BE2C (cell line): ENCODE measurements at regions not wholly inside any gene's neighbourhood (a gene's known extent, or its start where the extent isn't known, plus 50 kb on each side); places are given as distances from the start of the nearest gene placed in this dataset.
"Not testable (repeated sequence)": the region's sequence is repeated elsewhere in the genome, so short reads cannot be mapped to it uniquely, and the experiment has no call there.

Source experiments
- DNase-seq: peaks from one replicate; pipeline ENCODE4 v3.0.0-alpha.2; 2020
- H3K27me3 ChIP-seq: fragments of 250-450 bp; sonication (Bioruptor Pico); 2 replicates; pipeline ENCODE4 v1.5.1; 2020; ENCODE audit warnings: mild to moderate bottlenecking
- H3K36me3 ChIP-seq: fragments of 250-450 bp; sonication (Bioruptor Pico); 2 replicates; pipeline ENCODE4 v1.5.1; 2020; ENCODE audit warnings: mild to moderate bottlenecking
- H3K4me1 ChIP-seq: fragments of 250-450 bp; sonication (Bioruptor Pico); 2 replicates; pipeline ENCODE4 v1.5.1; 2020
- H3K4me3 ChIP-seq: 2 replicates; pipeline ENCODE4 v1.5.1; 2011; ENCODE audit warnings: low read depth, low read length
- H3K9me3 ChIP-seq: fragments of 250-450 bp; sonication (Bioruptor Pico); 2 replicates; pipeline ENCODE4 v1.5.1; 2020
- TF ChIP-seq, protein P1 (sequence below): IDR thresholded peaks from 2 replicates; pipeline ENCODE4 v1.5.1; 2012; ENCODE audit warnings: mild to moderate bottlenecking, low read depth, low read length

- no peak for DNase-seq
- TF ChIP-seq, protein P1, sequence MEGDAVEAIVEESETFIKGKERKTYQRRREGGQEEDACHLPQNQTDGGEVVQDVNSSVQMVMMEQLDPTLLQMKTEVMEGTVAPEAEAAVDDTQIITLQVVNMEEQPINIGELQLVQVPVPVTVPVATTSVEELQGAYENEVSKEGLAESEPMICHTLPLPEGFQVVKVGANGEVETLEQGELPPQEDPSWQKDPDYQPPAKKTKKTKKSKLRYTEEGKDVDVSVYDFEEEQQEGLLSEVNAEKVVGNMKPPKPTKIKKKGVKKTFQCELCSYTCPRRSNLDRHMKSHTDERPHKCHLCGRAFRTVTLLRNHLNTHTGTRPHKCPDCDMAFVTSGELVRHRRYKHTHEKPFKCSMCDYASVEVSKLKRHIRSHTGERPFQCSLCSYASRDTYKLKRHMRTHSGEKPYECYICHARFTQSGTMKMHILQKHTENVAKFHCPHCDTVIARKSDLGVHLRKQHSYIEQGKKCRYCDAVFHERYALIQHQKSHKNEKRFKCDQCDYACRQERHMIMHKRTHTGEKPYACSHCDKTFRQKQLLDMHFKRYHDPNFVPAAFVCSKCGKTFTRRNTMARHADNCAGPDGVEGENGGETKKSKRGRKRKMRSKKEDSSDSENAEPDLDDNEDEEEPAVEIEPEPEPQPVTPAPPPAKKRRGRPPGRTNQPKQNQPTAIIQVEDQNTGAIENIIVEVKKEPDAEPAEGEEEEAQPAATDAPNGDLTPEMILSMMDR: no peak
- no peaks in the 10 kb centered on the region; the same call in 1 of the 2 replicates for H3K4me1 ChIP-seq
- H3K9me3 ChIP-seq: no peaks in the 10 kb centered on the region
- no peaks in the 10 kb centered on the region for H3K27me3 ChIP-seq
- no peak overlapping the region for H3K4me3 ChIP-seq
- H3K36me3 ChIP-seq: no peaks in the 10 kb centered on the region
Observed at GRCh38 chr2:215540658-215541057, 104.8 kb upstream of the FN1 start.

GRCh38 chr2:215537611-215538010 is 101.7 kb upstream of the FN1 start:
- Histone ChIP-seq H3K9me3 (no peaks in the 10 kb centered on the region), H3K4me3 (no peak overlapping the region), H3K36me3 (no peaks in the 10 kb centered on the region), H3K4me1 (no peaks in the 10 kb centered on the region; the same call in 1 of the 2 replicates), H3K27me3 (no peaks in the 10 kb centered on the region)
- DNase-seq: no peak
- TF ChIP-seq, protein P1: no peak

GRCh38 chr2:215536510-215536909 is 100.6 kb upstream of the FN1 start:
- Histone ChIP-seq H3K9me3 (no peaks in the 10 kb centered on the region), H3K4me3 (no peak overlapping the region), H3K4me1 (no peaks in the 10 kb centered on the region; the same call in 1 of the 2 replicates), H3K36me3 (no peaks in the 10 kb centered on the region), H3K27me3 (no peaks in the 10 kb centered on the region)
- TF ChIP-seq, protein P1: no peak
- DNase-seq: no peak

GRCh38 chr2:215535741-215536140 is 99.9 kb upstream of the FN1 start:
- Histone ChIP-seq H3K4me1 (no peaks in the 10 kb centered on the region; the same call in 1 of the 2 replicates), H3K36me3 (no peaks in the 10 kb centered on the region), H3K9me3 (no peaks in the 10 kb centered on the region), H3K4me3 (no peak overlapping the region), H3K27me3 (no peaks in the 10 kb centered on the region)
- TF ChIP-seq, protein P1: no peak
- DNase-seq: no peak

GRCh38 chr2:215535125-215535668 is 99.3 kb upstream of the FN1 start:
- no peak for DNase-seq
- Histone ChIP-seq H3K9me3 (no peaks in the 10 kb centered on the region), H3K27me3 (no peaks in the 10 kb centered on the region), H3K4me3 (no peak overlapping the region), H3K4me1 (no peaks in the 10 kb centered on the region; the same call in 1 of the 2 replicates), H3K36me3 (no peaks in the 10 kb centered on the region)
- TF ChIP-seq, protein P1: no peak

DNA sequence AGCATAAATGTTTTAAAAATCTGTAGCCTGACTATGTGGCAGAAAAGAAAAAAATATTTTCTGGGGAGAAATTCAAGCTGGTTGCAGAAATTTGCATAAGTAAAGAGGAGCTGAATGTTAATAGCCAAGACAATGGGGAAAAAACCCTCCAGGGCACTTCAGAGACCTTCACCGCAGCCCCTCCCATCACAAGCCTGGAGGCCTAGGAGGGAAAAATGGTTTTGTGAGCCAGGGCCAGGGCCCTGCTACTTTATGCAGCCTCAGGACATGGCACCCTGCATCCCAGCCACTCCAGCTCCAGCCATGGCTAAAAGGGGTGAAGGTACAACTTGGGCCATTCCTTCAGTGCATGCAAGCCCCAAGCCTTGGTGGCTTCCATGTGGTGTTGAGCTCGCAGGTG is 97.8 kb upstream of the FN1 start:
- not testable (repeated sequence) for H3K27me3 ChIP-seq, H3K36me3 ChIP-seq, DNase-seq, H3K4me3 ChIP-seq, H3K4me1 ChIP-seq, H3K9me3 ChIP-seq
